ENCODE measurements at regions not wholly inside any gene's neighbourhood (a gene's known extent, or its start where the extent isn't known, plus 50 kb on each side); places are given as distances from the start of the nearest gene placed in this dataset.

- TF ChIP-seq POLR2AphosphoS5 (IDR thresholded peaks at IDR 0.05; ENCODE audit: insufficient read depth in 1 of 2, low read depth in 1 of 2) (no peak), CTCF (IDR thresholded peaks at IDR 0.05) (no peak), POLR2A (IDR thresholded peaks at IDR 0.05) (no peak)
Observed at GRCh38 chr18:61963705-61964104, 70.9 kb upstream of the RNF152 start.

Measured in vagina (tissue), 2 donors.